ENCODE measurements at regions not wholly inside any gene's neighbourhood (a gene's known extent, or its start where the extent isn't known, plus 50 kb on each side); places are given as distances from the start of the nearest gene placed in this dataset.

- Histone ChIP-seq H3K9me3 (no peaks in the 10 kb centered on the region), H3K4me1 (no peaks in the 10 kb centered on the region), H3K27me3 (replicated peaks; ENCODE audit: control insufficient read depth, insufficient read depth, low read length) (no peaks in the 10 kb centered on the region), H3K36me3 (ENCODE audit: control insufficient read depth, insufficient read depth, low read length) (no peaks in the 10 kb centered on the region), H3K4me3 (ENCODE audit: low read depth, low read length) (no peak overlapping the region)
- CTCF ChIA-PET: no interaction called here
- POLR2A ChIA-PET: no interaction called here
- intact Hi-C loops (cut with micrococcal nuclease; ENCODE audit: unreplicated experiment): no loop called here
- DNase-seq: no peak
- no peaks in the 10 kb centered on the region for H3K4me1 Mint-ChIP-seq (ENCODE audit: low read depth, unreplicated experiment)
- no peak overlapping the region for H3K4me3 Mint-ChIP-seq (ENCODE audit: unreplicated experiment)
- TF ChIP-seq, protein P1, sequence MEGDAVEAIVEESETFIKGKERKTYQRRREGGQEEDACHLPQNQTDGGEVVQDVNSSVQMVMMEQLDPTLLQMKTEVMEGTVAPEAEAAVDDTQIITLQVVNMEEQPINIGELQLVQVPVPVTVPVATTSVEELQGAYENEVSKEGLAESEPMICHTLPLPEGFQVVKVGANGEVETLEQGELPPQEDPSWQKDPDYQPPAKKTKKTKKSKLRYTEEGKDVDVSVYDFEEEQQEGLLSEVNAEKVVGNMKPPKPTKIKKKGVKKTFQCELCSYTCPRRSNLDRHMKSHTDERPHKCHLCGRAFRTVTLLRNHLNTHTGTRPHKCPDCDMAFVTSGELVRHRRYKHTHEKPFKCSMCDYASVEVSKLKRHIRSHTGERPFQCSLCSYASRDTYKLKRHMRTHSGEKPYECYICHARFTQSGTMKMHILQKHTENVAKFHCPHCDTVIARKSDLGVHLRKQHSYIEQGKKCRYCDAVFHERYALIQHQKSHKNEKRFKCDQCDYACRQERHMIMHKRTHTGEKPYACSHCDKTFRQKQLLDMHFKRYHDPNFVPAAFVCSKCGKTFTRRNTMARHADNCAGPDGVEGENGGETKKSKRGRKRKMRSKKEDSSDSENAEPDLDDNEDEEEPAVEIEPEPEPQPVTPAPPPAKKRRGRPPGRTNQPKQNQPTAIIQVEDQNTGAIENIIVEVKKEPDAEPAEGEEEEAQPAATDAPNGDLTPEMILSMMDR (IDR thresholded peaks at IDR 0.05; ENCODE audit: insufficient read depth in 1 of 2, low read depth in 1 of 2, low read length in 1 of 2, severe bottlenecking in 1 of 2, unreplicated experiment in 1 of 2): no peak
- H3K36me3 Mint-ChIP-seq (ENCODE audit: insufficient read depth, unreplicated experiment): no peaks in the 10 kb centered on the region
- no peaks in the 10 kb centered on the region for H3K9me3 Mint-ChIP-seq (ENCODE audit: unreplicated experiment)
- no peak overlapping the region for H3K27ac Mint-ChIP-seq (ENCODE audit: unreplicated experiment)
- H3K27me3 Mint-ChIP-seq (ENCODE audit: insufficient read depth, unreplicated experiment): peaks cover 21% of the 10 kb centered on the region
- no TSS peak for BruUV-seq (replicated peaks)
Measured at GRCh38 chr12:111257435-111257902, 111.4 kb downstream of the PHETA1 start.

DNA sequence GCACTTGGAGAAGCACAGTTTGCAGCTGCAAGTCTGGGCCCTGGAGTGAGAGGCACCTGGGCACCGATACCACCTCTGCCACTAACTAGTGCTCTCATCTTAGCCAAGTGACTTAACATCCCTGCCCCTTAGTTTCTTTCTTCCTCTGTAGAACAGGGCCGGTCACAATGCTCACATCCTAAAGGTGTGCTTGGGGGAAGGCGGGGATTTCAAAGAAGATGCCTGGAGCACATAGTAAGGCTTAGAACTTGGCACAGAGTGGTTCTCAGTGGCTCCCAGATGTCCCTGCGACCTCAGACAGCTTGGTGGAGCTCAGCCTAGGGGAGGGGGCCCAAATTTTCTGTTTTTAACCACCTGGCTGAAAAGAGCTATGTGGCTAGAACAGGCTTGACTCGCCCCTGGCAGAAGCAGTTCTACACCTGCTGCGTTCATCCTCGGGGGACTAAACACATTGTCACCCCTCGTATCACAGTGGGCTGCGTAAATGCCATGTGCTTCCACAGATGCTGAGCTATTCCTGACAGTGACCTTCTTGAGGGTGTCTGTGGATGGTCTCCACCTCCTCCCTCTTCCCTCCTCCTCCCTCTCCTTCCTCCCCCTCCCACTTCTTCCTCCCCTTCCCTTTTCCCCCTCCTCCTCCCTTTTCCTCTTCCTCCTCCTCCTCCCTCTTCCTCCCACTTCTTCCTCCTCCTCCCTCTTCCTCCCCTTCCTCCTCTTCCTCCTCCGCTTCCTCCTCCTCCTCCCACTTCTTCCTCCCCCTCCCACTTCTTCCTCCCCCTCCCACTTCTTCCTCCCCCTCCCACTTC is 112.1 kb downstream of the PHETA1 start:
- H3K4me1 Mint-ChIP-seq (ENCODE audit: low read depth, unreplicated experiment): no peaks in the 10 kb centered on the region
- no peaks in the 10 kb centered on the region for H3K36me3 Mint-ChIP-seq (ENCODE audit: insufficient read depth, unreplicated experiment)
- TF ChIP-seq, protein P1 (IDR thresholded peaks at IDR 0.05; ENCODE audit: insufficient read depth in 1 of 2, low read depth in 1 of 2, low read length in 1 of 2, severe bottlenecking in 1 of 2, unreplicated experiment in 1 of 2): no peak
- no peak overlapping the region for H3K4me3 Mint-ChIP-seq (ENCODE audit: unreplicated experiment)
- CTCF ChIA-PET: interaction anchor here (1.2 kb wide), 1 partner anchor 11 kb away, joined by 3 read pairs; no protein-coding TSS in a partner anchor
- H3K36me3 ChIP-seq (ENCODE audit: control insufficient read depth, insufficient read depth, low read length): no peaks in the 10 kb centered on the region
- H3K9me3 ChIP-seq: no peaks in the 10 kb centered on the region
- H3K27me3 ChIP-seq (replicated peaks; ENCODE audit: control insufficient read depth, insufficient read depth, low read length): no peaks in the 10 kb centered on the region
- BruUV-seq (replicated peaks): no TSS peak
- no peaks in the 10 kb centered on the region for H3K9me3 Mint-ChIP-seq (ENCODE audit: unreplicated experiment)
- peaks cover 22% of the 10 kb centered on the region for H3K27me3 Mint-ChIP-seq (ENCODE audit: insufficient read depth, unreplicated experiment)
- DNase-seq: no peak
- H3K27ac Mint-ChIP-seq (ENCODE audit: unreplicated experiment): no peak overlapping the region
- no peak overlapping the region for H3K4me3 ChIP-seq (ENCODE audit: low read depth, low read length)
- POLR2A ChIA-PET: no interaction called here
- no peaks in the 10 kb centered on the region for H3K4me1 ChIP-seq
- intact Hi-C loops (cut with micrococcal nuclease; ENCODE audit: unreplicated experiment): no loop called here

GRCh38 chr12:111255261-111255660 is 113.6 kb downstream of the PHETA1 start:
- Mint-ChIP-seq H3K9me3 (ENCODE audit: unreplicated experiment) (no peaks in the 10 kb centered on the region), H3K4me3 (ENCODE audit: unreplicated experiment) (no peak overlapping the region)
- BruUV-seq (replicated peaks): no TSS peak

More at GRCh38 chr12:111255261-111255660, 113.6 kb downstream of the PHETA1 start:
- H3K36me3 ChIP-seq (ENCODE audit: control insufficient read depth, insufficient read depth, low read length): no peaks in the 10 kb centered on the region
- H3K4me1 Mint-ChIP-seq (ENCODE audit: low read depth, unreplicated experiment): no peaks in the 10 kb centered on the region
- no peak overlapping the region for H3K4me3 ChIP-seq (ENCODE audit: low read depth, low read length)
- H3K9me3 ChIP-seq: no peaks in the 10 kb centered on the region
- no peak overlapping the region for H3K27ac Mint-ChIP-seq (ENCODE audit: unreplicated experiment)
- H3K27me3 Mint-ChIP-seq (ENCODE audit: insufficient read depth, unreplicated experiment): peaks cover 24% of the 10 kb centered on the region
- ChIA-PET CTCF (interaction anchor here (0.6 kb wide), 1 partner anchor 45 kb away, joined by 3 read pairs; no protein-coding TSS in a partner anchor), POLR2A (no interaction called here)
- no peaks in the 10 kb centered on the region for H3K4me1 ChIP-seq
- no peak for DNase-seq
- TF ChIP-seq, protein P1 (IDR thresholded peaks at IDR 0.05; ENCODE audit: insufficient read depth in 1 of 2, low read depth in 1 of 2, low read length in 1 of 2, severe bottlenecking in 1 of 2, unreplicated experiment in 1 of 2): no peak
- no peaks in the 10 kb centered on the region for H3K36me3 Mint-ChIP-seq (ENCODE audit: insufficient read depth, unreplicated experiment)
- intact Hi-C loops (cut with micrococcal nuclease; ENCODE audit: unreplicated experiment): no loop called here
- H3K27me3 ChIP-seq (replicated peaks; ENCODE audit: control insufficient read depth, insufficient read depth, low read length): no peaks in the 10 kb centered on the region

All from Caco-2 (cell line).